ENCODE measurements at regions not wholly inside any gene's neighbourhood (a gene's known extent, or its start where the extent isn't known, plus 50 kb on each side); places are given as distances from the start of the nearest gene placed in this dataset.

DNA sequence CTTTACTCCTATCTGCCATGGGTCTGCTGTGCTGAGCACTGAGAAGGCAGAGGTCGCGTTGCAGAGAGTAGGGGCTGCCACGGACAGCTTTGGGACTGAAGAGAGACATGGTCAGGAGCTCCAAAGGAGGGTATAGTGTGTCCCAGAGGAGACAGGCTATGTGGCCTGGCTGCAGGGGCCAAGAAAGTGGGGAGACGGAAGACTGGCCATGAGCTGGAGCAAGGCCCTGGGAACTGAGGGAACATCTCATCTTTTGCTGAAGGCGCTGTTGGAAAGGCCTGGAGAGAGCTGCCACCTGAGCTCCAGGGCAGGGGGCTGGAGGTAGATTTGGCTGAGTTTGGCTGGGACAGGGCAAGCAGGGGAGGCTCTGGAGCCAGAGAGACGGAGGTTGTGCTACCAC, 55.8 kb upstream of the AJAP1 start:
- no peak for DNase-seq
- Histone ChIP-seq H3K4me3 (ENCODE audit: low read depth, low read length) (no peak overlapping the region), H3K27ac (no peak overlapping the region), H3K27me3 (ENCODE audit: insufficient read depth, low read depth, severe bottlenecking) (peaks cover 51% of the 10 kb centered on the region), H3K9me3 (ENCODE audit: severe bottlenecking) (peaks cover 2% of the 10 kb centered on the region), H3K36me3 (no peaks in the 10 kb centered on the region)
- TF ChIP-seq, protein P1, sequence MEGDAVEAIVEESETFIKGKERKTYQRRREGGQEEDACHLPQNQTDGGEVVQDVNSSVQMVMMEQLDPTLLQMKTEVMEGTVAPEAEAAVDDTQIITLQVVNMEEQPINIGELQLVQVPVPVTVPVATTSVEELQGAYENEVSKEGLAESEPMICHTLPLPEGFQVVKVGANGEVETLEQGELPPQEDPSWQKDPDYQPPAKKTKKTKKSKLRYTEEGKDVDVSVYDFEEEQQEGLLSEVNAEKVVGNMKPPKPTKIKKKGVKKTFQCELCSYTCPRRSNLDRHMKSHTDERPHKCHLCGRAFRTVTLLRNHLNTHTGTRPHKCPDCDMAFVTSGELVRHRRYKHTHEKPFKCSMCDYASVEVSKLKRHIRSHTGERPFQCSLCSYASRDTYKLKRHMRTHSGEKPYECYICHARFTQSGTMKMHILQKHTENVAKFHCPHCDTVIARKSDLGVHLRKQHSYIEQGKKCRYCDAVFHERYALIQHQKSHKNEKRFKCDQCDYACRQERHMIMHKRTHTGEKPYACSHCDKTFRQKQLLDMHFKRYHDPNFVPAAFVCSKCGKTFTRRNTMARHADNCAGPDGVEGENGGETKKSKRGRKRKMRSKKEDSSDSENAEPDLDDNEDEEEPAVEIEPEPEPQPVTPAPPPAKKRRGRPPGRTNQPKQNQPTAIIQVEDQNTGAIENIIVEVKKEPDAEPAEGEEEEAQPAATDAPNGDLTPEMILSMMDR (IDR thresholded peaks at IDR 0.05; ENCODE audit: low read depth, low read length) = no peak

DNA sequence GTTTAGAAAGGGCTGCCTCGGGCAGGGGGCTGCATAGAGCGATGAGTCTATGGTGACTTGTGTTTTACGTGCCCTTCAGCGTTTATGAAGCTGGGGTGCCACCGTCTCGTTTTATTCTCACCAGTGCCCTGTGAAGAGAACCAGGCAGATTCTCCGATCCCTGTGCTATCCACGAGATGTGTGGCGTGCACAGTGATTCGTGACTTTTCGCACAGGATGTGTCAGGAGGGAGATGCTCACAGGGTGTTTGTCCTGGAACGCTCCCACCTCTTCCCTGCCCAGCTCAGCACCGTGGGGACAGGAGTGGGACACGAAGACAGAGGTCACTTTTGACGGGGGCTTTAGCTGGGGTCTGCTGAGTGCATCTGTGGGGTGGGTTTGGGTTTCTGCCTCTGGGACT, 54.9 kb upstream of the AJAP1 start:
- DNase-seq = no peak
- Histone ChIP-seq H3K36me3 (no peaks in the 10 kb centered on the region), H3K9me3 (ENCODE audit: severe bottlenecking) (peaks cover 2% of the 10 kb centered on the region), H3K27me3 (ENCODE audit: insufficient read depth, low read depth, severe bottlenecking) (peaks cover 54% of the 10 kb centered on the region), H3K27ac (no peak overlapping the region), H3K4me3 (ENCODE audit: low read depth, low read length) (no peak overlapping the region)
- TF ChIP-seq, protein P1 (IDR thresholded peaks at IDR 0.05; ENCODE audit: low read depth, low read length) = no peak

DNA sequence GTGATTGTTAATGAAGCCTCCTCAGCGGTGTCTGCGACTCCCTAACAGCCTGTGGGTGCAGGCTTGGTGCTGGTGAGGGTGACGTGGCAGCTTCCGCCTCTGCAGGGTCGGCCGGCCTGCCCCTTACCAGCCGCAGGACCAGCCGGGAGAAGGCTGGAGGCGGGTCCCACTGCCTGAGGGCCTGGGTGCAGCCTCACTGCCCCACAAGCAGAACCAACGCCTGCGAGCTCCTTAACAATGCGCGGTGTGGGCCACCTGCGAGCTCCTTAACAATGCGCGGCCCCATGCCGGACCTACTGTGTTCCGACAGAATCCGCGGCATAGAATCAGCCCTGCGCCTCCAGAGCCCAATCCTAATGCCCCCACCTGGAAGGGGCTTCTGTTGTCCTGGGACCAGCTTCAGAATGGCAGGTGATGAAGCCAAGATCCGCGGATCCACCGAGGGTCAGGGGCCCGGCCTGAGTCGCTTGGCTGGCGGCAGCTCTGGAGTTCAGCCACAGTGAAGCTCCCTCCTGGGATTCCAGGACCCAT, 54.4 kb upstream of the AJAP1 start:
- no peak overlapping the region for H3K27ac ChIP-seq
- peaks cover 2% of the 10 kb centered on the region for H3K9me3 ChIP-seq (ENCODE audit: severe bottlenecking)
- H3K27me3 ChIP-seq (ENCODE audit: insufficient read depth, low read depth, severe bottlenecking) = peaks cover 59% of the 10 kb centered on the region
- no peak overlapping the region for H3K4me3 ChIP-seq (ENCODE audit: low read depth, low read length)
- TF ChIP-seq, protein P1 (IDR thresholded peaks at IDR 0.05; ENCODE audit: low read depth, low read length) = no peak
- no peak for DNase-seq
- no peaks in the 10 kb centered on the region for H3K36me3 ChIP-seq

DNA sequence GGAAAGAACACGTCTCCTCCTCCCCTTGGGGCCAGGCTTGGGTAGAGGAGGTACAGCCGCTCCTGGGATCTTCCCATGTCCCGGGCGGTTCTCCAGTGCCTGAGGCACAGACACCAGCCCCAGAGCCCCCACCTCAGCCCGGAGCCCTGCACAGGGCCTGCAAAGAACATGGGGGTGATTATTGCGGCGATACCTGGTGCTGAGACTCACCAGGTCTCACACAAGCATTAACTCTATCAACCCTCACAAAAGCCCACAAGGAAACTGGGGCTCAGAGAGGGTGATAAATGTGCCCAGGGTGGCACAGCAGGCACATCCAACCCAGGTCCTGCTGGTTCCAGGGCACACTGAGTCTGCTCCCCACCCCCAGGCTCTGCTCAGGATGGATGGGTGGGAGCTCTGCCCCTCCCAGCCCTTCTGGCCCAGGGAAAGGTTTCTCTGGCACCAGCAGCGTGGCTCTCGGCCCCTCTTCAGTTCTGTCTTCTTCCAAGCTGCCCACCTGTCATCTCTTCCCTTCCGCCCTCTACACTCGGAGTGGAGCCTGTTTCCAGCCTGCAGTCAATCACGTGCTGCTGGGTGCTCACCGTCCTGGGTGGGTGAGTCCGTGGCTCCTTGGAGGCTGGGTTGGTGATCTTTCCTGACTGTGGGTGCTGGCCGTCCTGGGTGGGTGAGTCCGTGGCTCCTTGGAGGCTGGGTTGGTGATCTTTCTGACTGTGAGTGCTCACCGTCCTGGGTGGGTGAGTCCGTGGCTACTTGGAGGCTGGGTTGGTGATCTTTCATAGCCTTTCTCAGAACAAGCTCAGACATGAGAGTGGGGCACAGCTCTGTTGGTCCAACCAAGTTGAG, 53.6 kb upstream of the AJAP1 start:
- H3K9me3 ChIP-seq (ENCODE audit: severe bottlenecking) = peaks cover 2% of the 10 kb centered on the region
- no peak overlapping the region for H3K27ac ChIP-seq
- TF ChIP-seq, protein P1 (IDR thresholded peaks at IDR 0.05; ENCODE audit: low read depth, low read length) = no peak
- no peaks in the 10 kb centered on the region for H3K36me3 ChIP-seq
- peaks cover 68% of the 10 kb centered on the region for H3K27me3 ChIP-seq (ENCODE audit: insufficient read depth, low read depth, severe bottlenecking)
- no peak overlapping the region for H3K4me3 ChIP-seq (ENCODE audit: low read depth, low read length)
- no peak for DNase-seq

DNA sequence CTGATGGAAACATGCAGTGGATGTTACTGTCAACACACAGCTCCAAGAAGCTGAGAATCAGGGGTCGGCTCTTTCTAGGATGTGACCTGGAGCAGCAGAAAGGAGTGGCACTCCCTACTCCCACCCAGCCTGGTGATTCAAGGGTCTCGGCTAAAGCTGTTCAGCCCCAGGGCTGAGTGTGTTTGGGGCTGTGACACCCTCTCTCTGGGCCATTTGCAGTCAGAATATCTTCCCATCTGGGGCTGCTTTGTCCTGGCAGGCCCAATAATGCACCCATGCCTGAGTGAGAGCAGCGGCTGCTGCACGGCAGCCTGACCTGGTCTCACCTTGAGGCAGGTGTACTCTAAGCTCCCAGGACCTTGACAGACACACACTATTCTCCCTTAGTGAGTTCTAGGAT, 52.5 kb upstream of the AJAP1 start:
- Histone ChIP-seq H3K9me3 (ENCODE audit: severe bottlenecking) (peaks cover 2% of the 10 kb centered on the region), H3K4me3 (ENCODE audit: low read depth, low read length) (no peak overlapping the region), H3K36me3 (no peaks in the 10 kb centered on the region), H3K27me3 (ENCODE audit: insufficient read depth, low read depth, severe bottlenecking) (peaks cover 70% of the 10 kb centered on the region), H3K27ac (no peak overlapping the region)
- TF ChIP-seq, protein P1 (IDR thresholded peaks at IDR 0.05; ENCODE audit: low read depth, low read length) = no peak
- no peak for DNase-seq
